Liver (tissue), 8 donors: ENCODE measurements at regions not wholly inside any gene's neighbourhood (a gene's known extent, or its start where the extent isn't known, plus 50 kb on each side); places are given as distances from the start of the nearest gene placed in this dataset.

ENCODE experiments used
- DNase-seq: peaks from one replicate; pipeline ENCODE4 v3.0.0-alpha.2; 2017; ENCODE audit warnings: low spot score
- H3K27ac ChIP-seq, 2 donors: one replicate each; pipeline ENCODE4 v1.7.0; 2013; ENCODE audit warnings: inconsistent platforms in 2 of 2, low read length in 2 of 2, control low read depth in 1 of 2, low read depth in 1 of 2, mild to moderate bottlenecking in 1 of 2
- H3K27me3 ChIP-seq, 4 donors: one replicate each; pipeline versions ENCODE4 v1.6.1 to v1.7.0; 2013; ENCODE audit warnings: low read length in 3 of 4, inconsistent platforms in 1 of 4, mild to moderate bottlenecking in 1 of 4, moderate library complexity in 1 of 4; ENCODE audit not compliant: control insufficient read depth in 4 of 4, insufficient read depth in 4 of 4
- H3K36me3 ChIP-seq, 4 donors: one replicate each; pipeline versions ENCODE4 v1.6.1 to v1.7.0; 2013; ENCODE audit warnings: low read length in 3 of 4, mild to moderate bottlenecking in 3 of 4, low read depth in 1 of 4, moderate library complexity in 1 of 4; ENCODE audit not compliant: control insufficient read depth in 4 of 4, insufficient read depth in 3 of 4
- H3K4me1 ChIP-seq, 4 donors: one replicate each; pipeline versions ENCODE4 v1.6.1 to v1.7.0; 2013; ENCODE audit warnings: low read length in 3 of 4, mild to moderate bottlenecking in 3 of 4, moderate library complexity in 1 of 4; ENCODE audit not compliant: control insufficient read depth in 4 of 4, insufficient read depth in 4 of 4
- H3K4me3 ChIP-seq, 3 donors: one replicate each; pipeline versions ENCODE4 v1.6.1 to v1.7.0; 2013; ENCODE audit warnings: low read length in 3 of 3, control low read depth in 1 of 3, low read depth in 1 of 3, mild to moderate bottlenecking in 1 of 3
- H3K9ac ChIP-seq, 2 donors: one replicate each; pipeline ENCODE4 v1.7.0; 2013; ENCODE audit warnings: low read length in 2 of 2, mild to moderate bottlenecking in 2 of 2, moderate library complexity in 2 of 2, control low read depth in 1 of 2, low read depth in 1 of 2
- H3K9me3 ChIP-seq, 4 donors: one replicate each; pipeline versions ENCODE4 v1.6.1 to v1.7.0; 2013; ENCODE audit warnings: low read length in 3 of 4; ENCODE audit not compliant: control insufficient read depth in 4 of 4
- ATF3 ChIP-seq: IDR thresholded peaks from 2 replicates; pipeline ENCODE4 v1.6.1; 2016; ENCODE audit warnings: antibody characterized with exemption
- CTCF ChIP-seq: fragments of 150-350 bp; IDR thresholded peaks from 2 replicates; pipeline ENCODE4 v1.5.1; 2017; ENCODE audit warnings: improper control_type of control experiment, low read depth, low read length; ENCODE audit not compliant: missing input control
- EGR1 ChIP-seq, 2 donors: IDR thresholded peaks; 2 replicates each; pipeline ENCODE4 v1.6.1; 2016 to 2018; ENCODE audit warnings: antibody characterized with exemption in 2 of 2, low read depth in 2 of 2
- FOXA1 ChIP-seq: IDR thresholded peaks from 2 replicates; pipeline ENCODE4 v1.6.1; 2016; ENCODE audit warnings: antibody characterized with exemption
- FOXA2 ChIP-seq: IDR thresholded peaks from 2 replicates; pipeline ENCODE4 v1.6.1; 2016; ENCODE audit warnings: antibody characterized with exemption
- GABPA ChIP-seq, 2 donors: IDR thresholded peaks in 1 of 2; conservative IDR thresholded peaks in 1 of 2; 2 replicates each; pipeline ENCODE4 v1.6.1; 2016; ENCODE audit warnings: antibody characterized with exemption in 2 of 2, mild to moderate bottlenecking in 1 of 2, moderate library complexity in 1 of 2
- HNF4A ChIP-seq, 2 donors: conservative IDR thresholded peaks; 2 replicates each; pipeline ENCODE4 v1.6.1; 2016; ENCODE audit warnings: antibody characterized with exemption in 2 of 2, mild to moderate bottlenecking in 2 of 2
- HNF4G ChIP-seq: IDR thresholded peaks from 2 replicates; pipeline ENCODE4 v1.6.1; 2016; ENCODE audit warnings: antibody characterized with exemption
- JUND ChIP-seq, 2 donors: IDR thresholded peaks; 2 replicates each; pipeline ENCODE4 v1.6.1; 2016; ENCODE audit warnings: antibody characterized with exemption in 2 of 2
- MAX ChIP-seq: IDR thresholded peaks from 2 replicates; pipeline ENCODE4 v1.6.1; 2016; ENCODE audit warnings: antibody characterized with exemption
- NR2F2 ChIP-seq: IDR thresholded peaks from 2 replicates; pipeline ENCODE4 v1.6.1; 2016; ENCODE audit warnings: antibody characterized with exemption
- RAD21 ChIP-seq, 2 donors: IDR thresholded peaks; 2 replicates each; pipeline ENCODE4 v1.6.1; 2016; ENCODE audit warnings: antibody characterized with exemption in 2 of 2, mild to moderate bottlenecking in 2 of 2
- REST ChIP-seq: IDR thresholded peaks from 2 replicates; pipeline ENCODE4 v1.6.1; 2016; ENCODE audit warnings: antibody characterized with exemption, mild to moderate bottlenecking
- RXRA ChIP-seq, 2 donors: IDR thresholded peaks; 2 replicates each; pipeline ENCODE4 v1.6.1; 2017 to 2018; ENCODE audit warnings: antibody characterized with exemption in 2 of 2, mild to moderate bottlenecking in 1 of 2
- SP1 ChIP-seq: IDR thresholded peaks from 2 replicates; pipeline ENCODE4 v1.6.1; 2018; ENCODE audit warnings: antibody characterized with exemption, mild to moderate bottlenecking
- TAF1 ChIP-seq: conservative IDR thresholded peaks from 2 replicates; pipeline ENCODE4 v1.6.1; 2016; ENCODE audit warnings: antibody characterized with exemption, mild to moderate bottlenecking
- YY1 ChIP-seq: IDR thresholded peaks from 2 replicates; pipeline ENCODE4 v1.6.1; 2016; ENCODE audit warnings: antibody characterized with exemption, mild to moderate bottlenecking
- ZBTB33 ChIP-seq: IDR thresholded peaks from 2 replicates; pipeline ENCODE4 v1.6.1; 2016; ENCODE audit warnings: antibody characterized with exemption
- WGBS: extraction: QIAGEN DNeasy Blood & Tissue Kit; methylation state at CpG from one replicate; pipeline ENCODE4 v1.1.7; 2013; 5-methylcytosine and 5-hydroxymethylcytosine counted together
- donor health status: healthy.
- donor health status: healthy.
- donor health status: healthy.
- donor health status: healthy.
- donor health status: healthy.

GRCh38 chr20:41910558-41910957 lies 292.4 kb upstream of the CHD6 start:
- TF ChIP-seq FOXA1 (no peak), ZBTB33 (no peak), FOXA2 (no peak), GABPA (IDR thresholded peaks at IDR 0.05 in 1 of 2, conservative IDR thresholded peaks at IDR 0.05 in 1 of 2) (no peak), SP1 (no peak), RAD21 (IDR thresholded peaks at IDR 0.05) (no peak), HNF4G (no peak), CTCF (no peak), REST (no peak), EGR1 (IDR thresholded peaks at IDR 0.05; ENCODE audit: low read depth in 2 of 2) (no peak), HNF4A (conservative IDR thresholded peaks at IDR 0.05) (no peak), ATF3 (no peak), TAF1 (no peak), MAX (no peak), RXRA (IDR thresholded peaks at IDR 0.05) (no peak), YY1 (no peak), NR2F2 (no peak)
- peaks cover 0 to 2% (median 0%) of the 10 kb centered on the region in 4 donors for H3K27me3 ChIP-seq
- DNase-seq, result no peak
- no peak overlapping the region for H3K9ac ChIP-seq
- H3K4me3 ChIP-seq, result no peak overlapping the region
- H3K4me1 ChIP-seq, result no peaks in the 10 kb centered on the region
- H3K27ac ChIP-seq, result no peak overlapping the region
- H3K36me3 ChIP-seq, result no peaks in the 10 kb centered on the region
- 57% methylated on average over 1 of the region's 1 CpG for WGBS
- H3K9me3 ChIP-seq, result no peaks in the 10 kb centered on the region

- WGBS, result 65% methylated on average over 4 of the region's 4 CpGs
- Histone ChIP-seq H3K27ac (no peak overlapping the region), H3K4me3 (no peak overlapping the region), H3K27me3 (peaks cover 0 to 14% (median 2%) of the 10 kb centered on the region in 4 donors), H3K9ac (no peak overlapping the region), H3K4me1 (no peaks in the 10 kb centered on the region), H3K9me3 (no peaks in the 10 kb centered on the region), H3K36me3 (no peaks in the 10 kb centered on the region)
- no peak for DNase-seq
- TF ChIP-seq JUND (IDR thresholded peaks at IDR 0.05) (no peak), ZBTB33 (no peak), EGR1 (IDR thresholded peaks at IDR 0.05; ENCODE audit: low read depth in 2 of 2) (no peak), YY1 (no peak), REST (no peak), RAD21 (IDR thresholded peaks at IDR 0.05) (no peak), GABPA (IDR thresholded peaks at IDR 0.05 in 1 of 2, conservative IDR thresholded peaks at IDR 0.05 in 1 of 2) (no peak), FOXA2 (no peak), RXRA (IDR thresholded peaks at IDR 0.05) (no peak), TAF1 (no peak), ATF3 (no peak), SP1 (no peak)
These were observed 287.0 kb upstream of the CHD6 start for GRCh38 chr20:41905199-41905598.
